ENCODE measurements at regions not wholly inside any gene's neighbourhood (a gene's known extent, or its start where the extent isn't known, plus 50 kb on each side); places are given as distances from the start of the nearest gene placed in this dataset.
A peak's percentile ranks its signal among the peaks of the same experiment; 100 is the strongest.

- DNase-seq (ENCODE audit: low spot score) = no peak
- H3K36me3 Mint-ChIP-seq (ENCODE audit: low read depth, unreplicated experiment) = no peaks in the 10 kb centered on the region
- no peaks in the 10 kb centered on the region for H3K9me3 Mint-ChIP-seq (ENCODE audit: unreplicated experiment)
- no peak overlapping the region for H3K4me3 Mint-ChIP-seq (ENCODE audit: unreplicated experiment)
- H3K27me3 Mint-ChIP-seq (ENCODE audit: unreplicated experiment) = peaks cover 4% of the 10 kb centered on the region
- peaks cover 26% of the 10 kb centered on the region for H3K4me1 Mint-ChIP-seq (ENCODE audit: unreplicated experiment)
- H3K27ac Mint-ChIP-seq (ENCODE audit: unreplicated experiment) = no peak overlapping the region
- no peak for TF ChIP-seq CTCF (IDR thresholded peaks at IDR 0.05; ENCODE audit: unreplicated experiment)
Measured at GRCh38 chr1:201760516-201760915, 68.4 kb upstream of the IPO9 start.

DNA sequence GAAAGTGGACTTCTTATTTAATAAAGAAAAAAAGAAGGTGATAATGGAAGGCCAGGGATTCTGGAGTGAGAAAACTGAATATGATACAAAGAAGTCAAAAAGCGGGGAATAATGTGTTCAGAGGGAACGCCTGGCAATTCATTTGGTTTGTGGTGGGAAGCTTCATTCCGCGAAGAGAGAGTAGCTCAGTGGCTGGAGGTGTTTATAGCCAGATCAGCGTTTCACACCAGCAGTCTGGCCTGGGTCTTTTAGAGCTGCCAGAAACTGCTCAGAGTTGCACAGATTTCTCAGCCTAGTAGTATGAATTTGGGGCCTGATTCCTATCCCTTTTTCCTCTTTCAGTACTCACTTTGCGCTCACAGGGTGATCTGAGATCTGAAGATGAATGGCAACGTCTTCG is 67.8 kb upstream of the IPO9 start:
- no peak for TF ChIP-seq CTCF (IDR thresholded peaks at IDR 0.05; ENCODE audit: unreplicated experiment)
- no peaks in the 10 kb centered on the region for H3K36me3 Mint-ChIP-seq (ENCODE audit: low read depth, unreplicated experiment)
- H3K9me3 Mint-ChIP-seq (ENCODE audit: unreplicated experiment) = no peaks in the 10 kb centered on the region
- peaks cover 28% of the 10 kb centered on the region for H3K4me1 Mint-ChIP-seq (ENCODE audit: unreplicated experiment)
- H3K27ac Mint-ChIP-seq (ENCODE audit: unreplicated experiment) = no peak overlapping the region
- H3K27me3 Mint-ChIP-seq (ENCODE audit: unreplicated experiment) = peaks cover 4% of the 10 kb centered on the region
- no peak overlapping the region for H3K4me3 Mint-ChIP-seq (ENCODE audit: unreplicated experiment)
- DNase-seq (ENCODE audit: low spot score) = no peak

DNA sequence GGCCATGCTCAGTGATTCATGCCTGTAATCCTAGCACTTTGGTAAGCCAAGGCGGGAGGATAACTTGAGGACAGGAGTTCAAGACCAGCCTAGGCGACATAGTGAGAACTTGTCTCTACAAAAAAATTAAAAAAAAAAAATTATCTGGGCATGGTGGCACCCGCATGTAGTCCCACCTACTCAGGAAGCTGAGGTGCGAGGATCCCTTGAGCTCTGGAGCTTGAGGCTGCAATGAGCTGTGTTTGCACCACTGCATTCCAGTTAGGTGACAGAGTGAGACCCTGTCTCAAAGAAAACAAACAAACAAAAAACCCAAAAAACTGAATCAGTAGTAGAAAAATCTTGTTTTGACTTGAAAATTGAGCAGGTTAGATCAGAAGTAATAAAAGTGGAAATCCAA is 67.1 kb upstream of the IPO9 start:
- no peak for TF ChIP-seq CTCF (IDR thresholded peaks at IDR 0.05; ENCODE audit: unreplicated experiment)
- no peak overlapping the region for H3K27ac Mint-ChIP-seq (ENCODE audit: unreplicated experiment)
- peaks cover 29% of the 10 kb centered on the region for H3K4me1 Mint-ChIP-seq (ENCODE audit: unreplicated experiment)
- no peak for DNase-seq (ENCODE audit: low spot score)
- H3K27me3 Mint-ChIP-seq (ENCODE audit: unreplicated experiment) = peaks cover 4% of the 10 kb centered on the region
- no peaks in the 10 kb centered on the region for H3K9me3 Mint-ChIP-seq (ENCODE audit: unreplicated experiment)
- no peaks in the 10 kb centered on the region for H3K36me3 Mint-ChIP-seq (ENCODE audit: low read depth, unreplicated experiment)
- H3K4me3 Mint-ChIP-seq (ENCODE audit: unreplicated experiment) = no peak overlapping the region

DNA sequence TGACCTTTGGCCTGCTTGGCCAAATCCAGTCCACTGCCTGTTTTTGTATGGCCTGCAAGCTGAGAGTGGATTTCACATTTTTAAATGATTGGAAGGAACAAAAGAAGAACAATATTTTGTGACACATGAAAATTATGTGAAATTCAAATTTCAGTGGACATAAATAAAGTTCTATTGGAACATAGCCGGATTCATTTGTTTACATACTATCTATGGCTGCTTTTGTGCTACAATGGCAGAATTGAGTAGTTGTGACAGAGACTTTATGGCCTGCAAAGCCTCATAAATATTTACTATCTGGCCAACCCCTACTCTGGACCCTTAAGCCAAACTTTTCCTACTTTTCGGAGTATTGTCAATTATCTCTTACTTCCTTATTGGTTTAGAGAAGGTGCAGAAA is 66.6 kb upstream of the IPO9 start:
- peak overlapping the region; percentile 45 for H3K27ac Mint-ChIP-seq (ENCODE audit: unreplicated experiment)
- H3K27me3 Mint-ChIP-seq (ENCODE audit: unreplicated experiment) = peaks cover 4% of the 10 kb centered on the region
- no peak for DNase-seq (ENCODE audit: low spot score)
- H3K4me3 Mint-ChIP-seq (ENCODE audit: unreplicated experiment) = no peak overlapping the region
- no peak for TF ChIP-seq CTCF (IDR thresholded peaks at IDR 0.05; ENCODE audit: unreplicated experiment)
- H3K36me3 Mint-ChIP-seq (ENCODE audit: low read depth, unreplicated experiment) = no peaks in the 10 kb centered on the region
- H3K4me1 Mint-ChIP-seq (ENCODE audit: unreplicated experiment) = peaks cover 29% of the 10 kb centered on the region
- no peaks in the 10 kb centered on the region for H3K9me3 Mint-ChIP-seq (ENCODE audit: unreplicated experiment)

GRCh38 chr1:201763455-201764140 is 65.4 kb upstream of the IPO9 start:
- TF ChIP-seq CTCF (IDR thresholded peaks at IDR 0.05; ENCODE audit: unreplicated experiment) = no peak
- no peak overlapping the region for H3K4me3 Mint-ChIP-seq (ENCODE audit: unreplicated experiment)
- peak overlapping the region; percentile 67 for H3K27ac Mint-ChIP-seq (ENCODE audit: unreplicated experiment)
- DNase-seq (ENCODE audit: low spot score) = no peak
- H3K9me3 Mint-ChIP-seq (ENCODE audit: unreplicated experiment) = no peaks in the 10 kb centered on the region
- peaks cover 29% of the 10 kb centered on the region for H3K4me1 Mint-ChIP-seq (ENCODE audit: unreplicated experiment)
- H3K27me3 Mint-ChIP-seq (ENCODE audit: unreplicated experiment) = peaks cover 4% of the 10 kb centered on the region
- H3K36me3 Mint-ChIP-seq (ENCODE audit: low read depth, unreplicated experiment) = no peaks in the 10 kb centered on the region
